ENCODE measurements at regions not wholly inside any gene's neighbourhood (a gene's known extent, or its start where the extent isn't known, plus 50 kb on each side); places are given as distances from the start of the nearest gene placed in this dataset.

- no peaks in the 10 kb centered on the region for H3K23me2 ChIP-seq (ENCODE audit: low read depth, low read length)
- ChIA-PET CTCF (ENCODE audit: partially characterized antibody) (interaction anchor here (0.7 to 2.6 kb wide), 3 partner anchors 9 to 241 kb away, joined by 3 to 8 read pairs (median 3); no protein-coding TSS in a partner anchor), POLR2A (ENCODE audit: partially characterized antibody) (no interaction called here)
- H4K5ac ChIP-seq (ENCODE audit: insufficient read length, low read depth, low read length): no peak overlapping the region
- no peak overlapping the region for H4K8ac ChIP-seq (ENCODE audit: extremely low read depth, insufficient read depth, low read length)
- H2AFZ ChIP-seq (ENCODE audit: low read length): no peak overlapping the region
- no peaks in the 10 kb centered on the region for H4K20me1 ChIP-seq (replicated peaks in 1 of 2; ENCODE audit: control insufficient read depth in 1 of 2, insufficient read depth in 2 of 2, low read length in 2 of 2)
- no peak overlapping the region for H2BK12ac ChIP-seq (ENCODE audit: low read depth, low read length)
- H3K23ac ChIP-seq (ENCODE audit: insufficient read length): no peak overlapping the region
- H3K9ac ChIP-seq (replicated peaks in 1 of 4; ENCODE audit: extremely low read depth in 1 of 4, low read depth in 3 of 4, low read length in 3 of 4): no peak overlapping the region
- no peak overlapping the region for H2BK15ac ChIP-seq (ENCODE audit: low read length)
- H3K18ac ChIP-seq (ENCODE audit: extremely low read depth, low read length): no peak overlapping the region
- DNase-seq (ENCODE audit: low read depth in 1 of 2, low spot score in 2 of 2) (no peak), FAIRE-seq (no peak)
- no peaks in the 10 kb centered on the region for H3K27me3 ChIP-seq (replicated peaks in 1 of 4; ENCODE audit: control insufficient read depth in 3 of 4, extremely low read depth in 1 of 4, insufficient read depth in 3 of 4, low read length in 3 of 4)
- no peaks in the 10 kb centered on the region for H3K9me3 ChIP-seq (ENCODE audit: insufficient read depth in 2 of 2, low read depth in 1 of 2, low read length in 1 of 2)
- H3K4me2 ChIP-seq (ENCODE audit: insufficient read depth in 1 of 2, low read depth in 2 of 2, low read length in 2 of 2): no peak overlapping the region
- no peak overlapping the region for H4K91ac ChIP-seq (replicated peaks; ENCODE audit: insufficient read length, low read length)
- H3K4ac ChIP-seq (replicated peaks; ENCODE audit: insufficient read length, low read depth, low read length): no peak overlapping the region
- H2BK20ac ChIP-seq (ENCODE audit: low read length): no peak overlapping the region
- H3K36me3 ChIP-seq (ENCODE audit: control insufficient read depth in 2 of 4, insufficient read depth in 4 of 4, low read length in 3 of 4): no peaks in the 10 kb centered on the region
- H2BK120ac ChIP-seq (replicated peaks; ENCODE audit: low read depth, low read length): no peak overlapping the region
- H2BK5ac ChIP-seq (ENCODE audit: low read depth, low read length): no peak overlapping the region
- no peak overlapping the region for H3K56ac ChIP-seq (replicated peaks; ENCODE audit: insufficient read length, low read depth, low read length)
- H3K14ac ChIP-seq (ENCODE audit: insufficient read length): no peak overlapping the region
- no peaks in the 10 kb centered on the region for H3K79me2 ChIP-seq (ENCODE audit: control insufficient read depth in 1 of 2, insufficient read depth in 2 of 2, low read length in 2 of 2)
- H3K4me3 ChIP-seq (ENCODE audit: extremely low read depth in 1 of 4, insufficient read depth in 2 of 4, low read depth in 3 of 4, low read length in 4 of 4): no peak overlapping the region
- H3K4me1 ChIP-seq (replicated peaks in 1 of 4; ENCODE audit: control insufficient read depth in 3 of 4, insufficient read depth in 4 of 4, low read length in 3 of 4): no peaks in the 10 kb centered on the region
- H3K79me1 ChIP-seq (ENCODE audit: low read depth, low read length): no peaks in the 10 kb centered on the region
- no peak overlapping the region for H2AK5ac ChIP-seq (ENCODE audit: low read depth, low read length)
- H3K27ac ChIP-seq (ENCODE audit: low read depth, low read length): no peak overlapping the region
- TF ChIP-seq KDM1A (IDR thresholded peaks at IDR 0.05; ENCODE audit: borderline replicate concordance, low read length): no peak
- TF ChIP-seq ASH2L (IDR thresholded peaks at IDR 0.05; ENCODE audit: low read length): no peak
- no peak for TF ChIP-seq ATF2 (IDR thresholded peaks at IDR 0.05; ENCODE audit: low read length)
- no peak for TF ChIP-seq CREB1 (IDR thresholded peaks at IDR 0.05)
- TF ChIP-seq YY1 (IDR thresholded peaks at IDR 0.05; ENCODE audit: low read depth, low read length): no peak
- TF ChIP-seq BCL11A (IDR thresholded peaks at IDR 0.05; ENCODE audit: low read depth in 2 of 2, low read length in 2 of 2): no peak
- no peak for TF ChIP-seq TEAD4 (IDR thresholded peaks at IDR 0.05; ENCODE audit: low read depth, low read length)
- no peak for TF ChIP-seq RFX5 (IDR thresholded peaks at IDR 0.05; ENCODE audit: borderline replicate concordance, low read depth, low read length)
- TF ChIP-seq CTCF (IDR thresholded peaks at IDR 0.05; ENCODE audit: control extremely low read depth in 1 of 3, insufficient read depth in 1 of 3, low read depth in 1 of 3, low read length in 3 of 3): no peak
- TF ChIP-seq CTBP2 (IDR thresholded peaks at IDR 0.05; ENCODE audit: borderline replicate concordance, insufficient read depth, insufficient read length, low read length): no peak
- TF ChIP-seq SIX5 (IDR thresholded peaks at IDR 0.05; ENCODE audit: low read depth, low read length): no peak
These were observed 97.2 kb upstream of the ANKH start for GRCh38 chr5:14968796-14969195.

Data from H1 (cell line).